GM03348 (cell line): ENCODE measurements at regions not wholly inside any gene's neighbourhood (a gene's known extent, or its start where the extent isn't known, plus 50 kb on each side); places are given as distances from the start of the nearest gene placed in this dataset.

Source experiments
- DNase-seq: peaks from one replicate; pipeline ENCODE4 v3.0.0; 2012; ENCODE audit warnings: low spot score

DNA sequence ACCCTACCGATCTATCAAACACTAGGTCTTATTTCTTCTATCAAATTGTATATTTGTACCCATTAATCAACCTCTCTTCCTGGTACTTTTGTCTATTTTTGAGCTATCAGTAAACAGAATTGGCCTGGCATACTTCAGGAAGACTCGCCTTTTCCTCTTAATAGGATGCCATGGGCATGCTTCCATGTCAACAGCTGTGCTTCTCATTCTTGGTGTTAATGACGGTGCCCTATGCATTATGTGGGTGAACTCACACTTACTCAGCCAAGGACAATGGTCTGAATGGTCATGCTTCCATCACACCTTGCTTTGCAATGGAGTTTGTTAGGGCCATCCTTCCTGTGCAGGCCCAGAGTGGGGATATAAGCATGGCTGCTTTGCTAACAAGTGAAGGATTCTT is 521.8 kb downstream of the MIAT start:
- no peak for DNase-seq

DNA sequence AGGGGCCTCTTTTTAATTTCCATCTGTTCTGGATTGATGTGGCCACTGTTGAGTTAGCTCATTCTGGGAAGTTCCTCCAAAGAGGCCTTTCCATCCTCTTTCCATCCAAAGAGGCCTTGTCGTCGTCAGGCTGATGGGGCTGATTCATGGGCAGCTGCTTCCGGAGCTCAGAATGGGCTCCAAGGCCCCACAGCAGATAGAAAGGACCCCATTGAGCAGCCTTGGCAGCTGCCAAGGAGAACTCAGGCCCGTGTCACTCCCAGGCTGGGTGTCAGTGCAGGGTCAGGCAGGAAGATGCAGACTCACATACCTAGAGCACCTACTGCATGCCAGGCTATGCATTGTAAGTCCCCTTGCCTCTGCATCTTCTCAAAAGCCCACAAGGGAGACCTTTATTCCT is 524.1 kb downstream of the MIAT start:
- no peak for DNase-seq

DNA sequence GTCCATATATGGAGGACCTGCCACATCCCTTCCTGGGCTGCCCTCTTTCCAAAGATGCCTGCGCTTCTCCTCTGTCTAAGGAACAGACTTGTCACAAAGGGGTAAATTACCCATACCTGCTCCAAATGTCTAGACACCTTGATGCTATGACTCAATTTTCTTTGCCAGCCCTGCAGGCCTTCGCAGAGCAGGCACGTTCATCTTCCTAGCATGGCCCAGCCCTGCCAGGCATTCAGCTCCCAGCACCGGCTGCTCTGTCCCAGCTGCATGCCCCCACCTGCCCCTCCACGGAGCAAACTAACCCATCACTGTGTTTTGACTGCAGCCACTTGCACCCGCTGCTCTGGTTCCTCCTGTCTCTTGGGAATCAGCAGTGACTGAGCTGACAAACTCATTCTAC is 526.1 kb downstream of the MIAT start:
- no peak for DNase-seq

DNA sequence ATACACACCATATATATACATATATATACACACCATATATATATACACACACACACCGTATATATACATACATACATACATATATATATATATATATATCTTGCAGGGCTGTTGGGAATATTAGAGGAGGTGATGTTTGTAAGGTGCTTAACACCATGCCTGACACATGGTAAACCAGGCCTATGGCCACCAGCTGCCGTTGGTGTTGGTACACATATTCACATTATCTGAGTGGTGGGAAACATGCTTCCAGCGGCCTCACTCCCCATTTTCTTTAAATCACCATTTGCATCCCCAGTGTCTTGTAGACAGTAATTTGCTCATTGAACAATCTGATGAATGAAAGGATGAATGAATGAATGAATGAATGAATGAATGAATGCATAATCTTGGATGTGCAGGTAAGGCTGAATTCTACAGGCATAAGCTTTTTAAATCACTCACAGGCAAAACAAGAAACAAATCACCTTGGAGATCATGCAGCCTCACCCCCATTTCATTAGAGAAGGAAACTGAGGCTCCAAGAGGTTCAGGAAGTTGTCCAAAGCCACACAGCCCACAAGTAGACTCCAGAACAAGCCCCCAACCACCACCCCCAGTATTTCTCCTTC is 527.8 kb downstream of the MIAT start:
- DNase-seq: no peak

DNA sequence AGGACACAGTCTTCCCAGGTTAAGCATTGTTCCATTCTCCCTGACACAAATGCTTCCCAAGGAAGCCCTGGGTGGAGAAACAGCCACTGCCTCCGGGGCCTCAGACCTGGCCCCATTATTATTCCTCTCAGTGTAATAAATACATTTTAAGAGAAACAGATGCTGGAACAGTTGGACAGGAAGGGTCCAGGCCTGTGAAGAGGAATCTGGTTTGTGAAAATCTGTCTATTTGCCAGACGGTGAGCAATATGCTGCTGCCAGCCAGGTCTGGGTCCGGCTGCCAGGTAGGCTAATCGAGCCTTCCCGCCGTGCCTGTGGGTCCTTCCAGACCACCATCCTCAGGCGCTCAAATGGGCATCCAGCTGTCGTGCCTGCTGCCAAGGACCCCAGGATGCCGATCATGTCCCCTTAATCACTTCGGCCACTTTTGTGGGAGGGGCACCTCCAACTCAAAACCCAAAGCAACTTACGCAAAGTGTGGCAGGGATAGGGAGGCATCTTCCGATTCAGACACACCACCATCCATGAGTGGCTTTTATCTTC is 528.4 kb downstream of the MIAT start:
- DNase-seq: no peak

DNA sequence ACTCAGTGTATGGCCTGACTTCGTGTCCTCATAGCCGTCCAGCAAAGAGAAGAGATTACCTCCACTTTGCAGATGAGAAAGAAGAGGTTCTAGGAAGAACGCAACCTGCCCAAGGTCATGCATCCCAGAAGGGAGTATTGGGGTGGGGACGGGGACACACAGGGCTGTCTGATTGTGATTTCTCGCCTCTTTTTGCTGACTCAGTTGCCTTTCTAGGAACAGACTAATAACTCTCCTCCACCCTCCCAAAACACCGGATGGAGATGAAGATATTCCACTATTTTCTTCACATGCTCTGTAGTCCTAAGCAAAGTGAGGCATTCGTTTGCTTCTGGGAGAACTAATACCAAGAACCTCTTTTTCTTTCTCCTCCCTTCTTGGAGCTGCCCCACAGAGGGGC is 529.3 kb downstream of the MIAT start:
- no peak for DNase-seq

DNA sequence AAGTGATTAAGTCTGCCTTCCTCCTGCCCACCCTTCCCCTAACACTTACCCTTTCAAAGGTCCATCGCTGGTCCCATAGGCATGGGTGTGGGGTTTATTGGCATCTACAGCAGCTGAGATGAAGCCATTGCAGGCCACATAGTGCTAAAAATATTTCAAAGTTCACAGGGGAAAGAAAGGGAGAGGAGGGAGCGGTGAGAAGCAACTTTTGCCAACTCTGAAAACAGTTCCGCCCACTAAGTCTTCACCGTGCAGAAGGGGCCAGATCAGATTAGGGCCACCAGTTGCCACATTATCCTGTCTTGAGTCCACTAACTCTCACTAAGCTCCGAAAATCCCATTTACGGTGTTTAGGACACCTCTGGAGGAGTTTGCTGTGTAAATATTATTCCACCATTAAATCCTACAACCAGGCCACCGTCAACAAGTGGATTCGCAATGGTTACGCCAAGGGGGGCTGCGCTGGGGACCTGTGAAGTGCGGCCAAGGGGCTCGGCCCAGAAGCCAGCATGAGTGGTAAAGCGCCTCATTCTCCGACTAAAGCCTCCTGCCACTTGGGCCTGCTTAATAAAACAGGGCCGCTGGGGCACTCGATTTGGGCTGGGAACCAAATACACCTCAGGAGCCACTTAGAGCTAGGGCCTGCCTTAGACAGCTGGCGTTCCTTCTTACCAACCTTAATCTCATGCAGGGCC is 534.9 kb downstream of the MIAT start:
- no peak for DNase-seq

DNA sequence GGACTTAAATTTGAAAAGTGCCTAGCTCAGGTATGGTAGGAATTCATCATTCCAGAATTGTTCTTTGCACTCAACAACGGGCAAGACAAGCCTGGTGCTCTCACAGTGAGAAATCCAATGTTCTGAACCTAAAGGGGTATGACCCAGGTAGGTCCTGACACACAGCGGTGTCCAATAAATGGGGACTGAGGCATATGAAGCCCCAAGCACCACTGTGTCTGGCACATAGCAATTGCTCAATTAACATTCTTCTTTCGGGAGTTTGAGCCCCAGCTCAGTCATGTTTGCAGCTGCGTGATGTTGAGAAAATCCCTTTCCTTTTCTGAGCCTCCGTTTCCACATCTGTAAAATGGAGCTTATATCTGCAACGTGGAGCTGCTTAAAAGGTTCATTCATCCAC is 535.8 kb downstream of the MIAT start:
- no peak for DNase-seq

DNA sequence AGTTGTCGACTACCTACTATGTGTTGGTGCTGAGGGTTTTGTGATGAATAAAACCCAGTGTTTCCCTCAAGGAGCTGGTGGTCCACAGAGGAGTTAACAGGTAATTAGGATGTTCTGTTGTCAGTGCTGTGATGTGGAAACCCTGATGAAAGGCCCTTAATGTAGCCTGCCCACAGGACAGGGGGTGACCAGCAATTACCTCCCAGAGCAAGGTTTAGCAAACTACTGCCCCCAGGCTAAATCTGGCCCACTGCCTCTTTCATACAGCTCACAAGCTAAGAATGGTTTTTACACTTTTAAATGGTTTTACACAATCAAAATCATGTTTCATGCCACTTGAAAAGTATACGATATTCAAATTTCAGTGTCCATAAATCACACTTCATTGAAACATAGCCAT is 536.2 kb downstream of the MIAT start:
- no peak for DNase-seq

DNA sequence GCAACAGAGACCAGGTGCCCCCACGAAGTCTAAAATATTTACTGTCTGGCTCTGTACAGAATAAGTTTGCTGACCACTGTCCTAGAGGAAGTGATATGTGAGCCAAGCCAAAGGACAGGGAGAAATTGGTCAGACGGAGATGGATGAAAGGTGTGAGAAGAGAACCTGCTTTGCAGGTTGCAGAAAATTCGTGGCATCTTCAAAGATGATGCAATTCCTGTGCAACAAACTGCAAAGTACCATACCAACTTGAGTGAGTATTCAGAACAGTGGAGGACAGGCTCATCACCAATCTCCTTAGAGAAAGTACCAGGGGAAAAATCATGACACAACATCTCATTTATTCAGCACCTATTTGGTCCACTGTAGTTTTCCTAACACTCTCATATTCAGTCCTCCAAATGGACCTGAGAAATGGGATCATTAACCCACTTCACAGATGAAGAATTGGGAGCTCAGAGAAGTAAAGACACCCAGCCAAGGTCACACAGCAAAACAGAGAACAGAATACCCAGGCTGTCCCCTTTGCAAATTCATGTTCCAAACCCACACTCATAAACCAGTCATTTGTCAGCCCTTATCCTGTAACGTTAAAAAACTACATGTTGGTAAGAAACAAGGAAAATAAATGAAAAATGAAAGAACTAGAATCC is 536.8 kb downstream of the MIAT start:
- DNase-seq: no peak

DNA sequence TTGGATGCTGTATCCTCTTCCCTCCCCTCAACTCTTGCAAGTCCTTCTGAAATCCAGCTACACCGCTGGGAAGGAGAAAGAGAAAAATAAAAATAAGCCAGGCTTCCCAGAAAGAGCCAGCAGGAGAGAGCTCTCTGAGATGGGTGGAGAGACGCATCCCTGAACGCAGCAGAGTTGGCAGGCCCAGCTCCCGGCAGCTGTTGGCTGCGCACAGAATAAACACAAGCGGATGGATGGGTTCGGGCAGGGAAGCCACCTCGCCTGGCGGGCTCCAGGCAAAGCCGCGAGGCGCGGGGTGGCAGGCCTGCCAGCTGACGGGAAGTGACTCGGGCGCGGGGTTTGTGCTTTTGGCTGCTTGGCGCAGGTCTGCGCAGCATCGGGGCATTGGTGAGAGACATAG is 537.7 kb downstream of the MIAT start:
- peak; percentile 42 for DNase-seq

DNA sequence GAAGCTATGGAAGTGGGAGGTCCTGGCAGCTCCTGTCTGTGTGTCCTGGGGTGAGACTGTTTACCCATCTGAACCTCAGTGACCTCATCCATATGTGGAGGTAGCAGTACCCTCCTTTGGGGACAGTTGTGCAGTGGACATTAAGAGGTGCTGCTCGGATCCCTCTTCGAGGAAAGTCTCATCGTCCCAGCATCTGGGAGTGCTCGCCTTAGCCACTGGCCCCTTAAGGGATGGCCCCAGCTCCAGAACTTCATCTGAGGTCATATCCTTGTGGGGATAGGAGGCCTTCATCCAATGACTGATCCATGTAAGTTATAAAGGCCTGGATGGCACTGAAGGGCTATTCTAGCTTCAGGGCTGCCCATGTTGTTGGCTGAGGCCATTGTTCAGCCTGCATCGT is 538.1 kb downstream of the MIAT start:
- no peak for DNase-seq

DNA sequence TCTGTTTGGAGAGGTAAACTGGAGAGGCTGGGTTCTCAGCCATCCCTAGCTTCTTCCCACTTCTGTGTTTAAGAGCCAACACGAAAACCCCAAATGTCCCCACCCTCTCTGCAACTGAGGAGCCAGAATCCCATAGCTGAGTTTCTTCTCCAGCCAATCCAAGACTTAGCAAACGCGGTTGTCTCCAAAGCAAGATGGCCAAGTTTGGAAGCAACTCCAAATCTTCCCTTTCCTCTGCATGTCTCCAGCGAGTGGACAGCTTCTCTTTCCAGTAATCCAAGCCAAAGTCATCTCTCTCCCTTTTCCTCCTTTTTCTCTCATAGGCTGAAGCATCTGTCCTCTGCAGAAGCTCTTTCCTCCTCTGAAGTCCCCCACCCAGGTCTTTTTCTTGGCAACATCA is 539.2 kb downstream of the MIAT start:
- DNase-seq: no peak

DNA sequence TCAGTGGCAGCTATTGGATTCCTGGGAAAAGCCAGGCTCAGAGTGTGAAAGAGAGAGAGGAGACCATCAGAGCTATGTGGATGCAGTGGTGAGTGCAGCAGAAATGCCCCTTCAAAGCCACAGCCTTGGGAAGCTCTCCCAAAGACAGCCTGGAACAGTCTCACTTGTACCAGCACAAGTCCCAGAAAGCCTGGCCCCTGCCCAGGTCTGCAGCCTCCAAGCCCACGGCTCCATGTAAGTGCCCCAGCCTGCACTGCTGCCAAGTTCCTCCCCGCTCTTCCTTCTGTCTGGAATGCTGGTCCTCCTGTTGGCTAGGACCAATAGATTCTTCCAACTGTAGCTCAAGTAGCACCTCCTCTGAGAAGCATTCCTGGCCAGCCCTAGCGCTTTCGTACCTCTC is 539.7 kb downstream of the MIAT start:
- DNase-seq: no peak

DNA sequence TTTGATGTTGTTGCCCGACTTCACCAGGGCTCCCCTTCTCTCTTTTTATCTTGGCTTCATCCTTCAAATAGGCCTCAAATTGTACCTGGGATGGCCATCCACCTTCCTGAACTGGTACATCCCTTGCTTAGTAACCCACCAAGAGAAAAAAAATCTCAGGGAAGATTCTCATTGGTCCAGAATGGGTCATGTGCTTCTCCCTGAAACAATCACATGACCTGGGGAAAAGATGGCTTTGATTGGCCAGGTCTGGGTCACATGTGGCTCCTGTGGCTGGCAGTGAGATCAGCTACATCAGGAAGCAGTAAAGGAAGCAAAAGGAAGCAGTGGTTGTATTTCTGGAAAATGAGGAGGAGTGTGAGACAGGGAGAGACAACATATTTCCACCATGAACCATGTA is 540.2 kb downstream of the MIAT start:
- no peak for DNase-seq

DNA sequence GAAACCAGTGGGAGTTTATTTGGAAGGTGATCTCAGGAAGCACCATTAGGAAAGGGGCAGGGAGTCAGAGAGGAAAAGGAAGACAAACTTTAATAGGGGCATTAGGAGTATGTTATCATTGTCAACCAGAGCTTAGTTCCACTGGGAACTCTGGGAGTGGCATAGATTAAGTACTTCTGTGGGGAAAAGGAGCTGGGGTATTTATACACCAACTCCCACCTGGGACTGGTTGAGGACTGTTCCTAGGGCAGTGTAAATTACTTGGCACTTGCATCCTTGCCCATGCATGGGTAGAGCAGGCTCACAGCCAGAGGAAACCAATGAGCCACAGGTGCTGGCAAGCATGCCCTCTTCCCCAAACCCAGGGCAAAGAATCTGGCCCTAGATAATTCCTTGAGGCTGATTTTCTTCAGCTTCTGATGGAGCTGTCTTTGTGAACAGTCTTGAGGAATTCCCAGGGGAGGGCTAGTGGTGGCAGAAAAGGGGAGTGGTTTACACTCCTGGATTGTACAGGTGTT is 541.2 kb downstream of the MIAT start:
- no peak for DNase-seq

DNA sequence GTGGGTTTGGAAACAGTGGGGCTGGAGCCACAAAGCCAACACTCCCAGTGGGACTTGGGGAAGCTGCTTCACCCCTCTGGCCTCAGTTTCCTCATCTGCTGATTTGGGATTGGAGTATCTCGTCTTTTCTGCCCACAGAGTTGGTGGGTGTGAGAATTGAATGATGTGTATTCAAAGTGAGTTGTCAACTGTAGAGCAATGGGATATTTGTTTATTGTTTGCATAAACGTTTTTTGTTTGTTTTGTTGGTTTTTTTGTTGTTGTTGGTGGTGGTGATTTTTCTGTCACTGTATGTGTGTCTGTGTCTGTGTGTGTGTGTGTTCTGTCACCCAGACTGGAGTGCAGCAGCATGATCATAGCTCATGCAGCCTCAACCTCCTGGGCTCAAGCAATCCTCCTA is 542.0 kb downstream of the MIAT start:
- DNase-seq: no peak

DNA sequence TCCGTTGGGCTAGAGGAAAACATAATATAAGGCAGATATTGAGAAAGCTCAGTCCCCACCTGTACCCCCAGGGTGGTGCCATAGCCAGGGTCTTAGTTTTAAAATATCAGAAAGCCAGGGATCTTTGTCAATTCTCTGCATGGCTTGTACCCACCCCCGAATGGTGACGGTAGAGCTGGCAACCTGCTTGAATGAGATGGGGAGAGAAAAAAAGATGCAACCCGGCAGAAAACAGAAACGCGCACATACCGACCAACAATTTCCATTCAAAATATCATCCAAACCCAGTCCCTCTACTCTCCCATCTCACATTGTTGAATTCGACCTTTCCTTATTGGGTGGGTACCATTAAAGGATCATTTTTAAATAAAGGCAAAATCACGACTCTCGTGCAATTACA is 543.9 kb downstream of the MIAT start:
- no peak for DNase-seq

DNA sequence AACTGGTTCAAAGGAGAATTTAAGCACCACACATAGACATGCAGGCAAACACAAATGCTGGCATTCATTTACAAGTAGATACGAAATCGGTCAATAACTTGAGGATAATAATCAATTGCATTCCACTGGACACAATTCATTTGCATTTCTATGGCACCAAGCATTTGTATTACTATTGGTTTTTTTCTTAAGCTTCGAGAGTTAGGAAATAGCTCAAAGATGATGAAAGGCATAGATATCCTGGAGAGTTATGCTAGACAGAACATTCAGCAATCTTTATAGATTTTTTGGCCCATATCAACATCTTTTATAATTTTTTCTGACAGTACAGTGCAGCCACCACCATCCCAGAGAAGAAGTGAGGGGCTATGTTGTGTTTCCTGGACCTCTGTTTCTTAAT is 544.4 kb downstream of the MIAT start:
- no peak for DNase-seq

DNA sequence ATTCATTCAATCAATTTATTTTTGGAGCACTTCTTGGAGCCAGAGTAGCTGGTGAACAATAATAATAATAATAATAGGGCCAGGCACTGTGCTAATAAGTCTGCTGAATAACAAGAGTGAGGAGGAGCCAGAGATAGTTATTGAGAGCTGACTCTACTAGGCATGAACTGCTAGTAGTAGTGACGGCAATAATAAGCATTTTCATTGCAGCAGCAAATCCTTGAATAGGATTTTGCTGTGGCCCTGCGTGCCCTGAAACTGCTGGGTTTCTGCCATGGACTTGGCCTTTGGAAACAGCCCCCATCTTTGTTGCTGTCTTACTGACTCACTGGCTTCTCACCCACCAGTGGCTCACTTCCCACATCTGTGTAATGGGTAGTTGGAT is 545.9 kb downstream of the MIAT start:
- no peak for DNase-seq

DNA sequence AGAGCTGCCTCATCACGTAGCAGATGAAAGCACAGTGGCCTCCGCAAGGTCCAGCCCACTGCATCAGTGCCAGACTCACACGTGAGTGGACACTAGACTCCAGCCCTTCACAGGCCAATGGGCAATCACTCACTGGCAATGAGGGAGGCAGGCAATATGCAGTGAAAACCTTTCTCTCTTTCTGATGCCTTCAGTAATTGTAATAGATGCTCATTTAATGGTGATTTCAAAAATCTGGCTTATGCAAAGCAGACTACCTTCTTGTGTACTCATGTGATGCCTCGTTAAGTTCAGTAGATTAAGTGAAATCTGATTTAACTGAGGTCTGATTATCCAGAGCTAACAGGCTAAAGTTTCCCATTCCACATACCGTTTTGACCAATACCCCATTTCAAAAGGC is 546.9 kb downstream of the MIAT start:
- DNase-seq: no peak

DNA sequence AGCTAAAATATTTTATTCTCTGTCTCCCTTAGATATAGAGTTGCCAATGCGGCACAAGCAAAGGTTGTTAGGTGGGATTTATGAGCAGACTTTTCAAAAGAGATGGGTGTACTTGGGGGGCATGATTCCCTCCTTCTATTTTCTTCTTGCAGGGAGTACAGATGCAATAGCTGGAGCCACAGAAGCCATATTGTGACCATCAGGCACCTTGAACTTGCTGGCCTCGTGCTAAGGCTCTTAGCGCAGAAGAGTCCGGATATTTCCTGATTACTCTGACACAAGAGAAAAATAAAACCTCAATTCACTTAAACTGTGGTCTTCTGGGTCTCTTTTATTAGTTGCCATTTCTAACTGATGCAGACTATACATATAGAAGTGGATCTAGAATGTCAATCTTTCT is 547.4 kb downstream of the MIAT start:
- DNase-seq: no peak
